Vagina (tissue), 2 donors: ENCODE measurements at regions not wholly inside any gene's neighbourhood (a gene's known extent, or its start where the extent isn't known, plus 50 kb on each side); places are given as distances from the start of the nearest gene placed in this dataset.

ENCODE experiments used
- DNase-seq, 2 donors: peaks; one replicate each; pipeline ENCODE4 v3.0.0-alpha.2; 2017; ENCODE audit errors: extremely low spot score in 2 of 2
- H3K27ac ChIP-seq: fragments of 200-600 bp; sonication (generic); one replicate; pipeline ENCODE4 v1.5.1; 2019
- H3K27me3 ChIP-seq: fragments of 200-600 bp; sonication (generic); one replicate; pipeline ENCODE4 v1.5.1; 2019
- H3K36me3 ChIP-seq, 2 donors: fragments of 200-600 bp; sonication (generic); one replicate each; pipeline ENCODE4 v1.5.1; 2017 to 2019
- H3K4me1 ChIP-seq: fragments of 200-600 bp; sonication (generic); one replicate; pipeline ENCODE4 v1.5.1; 2019
- H3K4me3 ChIP-seq, 2 donors: fragments of 200-600 bp; sonication (generic); 1 replicate in 1 of 2; 2 replicates in 1 of 2; pipeline ENCODE4 v1.5.1; 2016 to 2019
- H3K9me3 ChIP-seq: fragments of 200-600 bp; sonication (generic); one replicate; pipeline ENCODE4 v1.5.1; 2019
- CTCF ChIP-seq, 3 experiments: fragments of 450-650 bp in 2 of 3; fragments of 200-600 bp in 1 of 3; sonication (generic) in 1 of 3; IDR thresholded peaks; one replicate each; pipeline ENCODE4 v1.5.1; 2017 to 2019; ENCODE audit warnings: antibody characterized with exemption in 3 of 3, mild to moderate bottlenecking in 2 of 3, moderate library complexity in 2 of 3
- POLR2A ChIP-seq, 2 donors: fragments of 450-650 bp; IDR thresholded peaks; one replicate each; pipeline ENCODE4 v1.6.1; 2017; ENCODE audit warnings: antibody characterized with exemption in 2 of 2, mild to moderate bottlenecking in 2 of 2, moderate library complexity in 2 of 2
- POLR2AphosphoS5 ChIP-seq, 2 donors: sonication (generic); formaldehyde crosslinking; IDR thresholded peaks; one replicate each; pipeline ENCODE4 v1.9.0; 2017; ENCODE audit warnings: antibody characterized with exemption in 2 of 2, mild to moderate bottlenecking in 2 of 2, low read depth in 1 of 2; ENCODE audit not compliant: insufficient read depth in 1 of 2
- intact Hi-C: fragments of 100-400 bp; cut with DNase I; formaldehyde crosslinking; loops from one replicate; pipeline ENCODE4 v1.15.1; 2023

DNA sequence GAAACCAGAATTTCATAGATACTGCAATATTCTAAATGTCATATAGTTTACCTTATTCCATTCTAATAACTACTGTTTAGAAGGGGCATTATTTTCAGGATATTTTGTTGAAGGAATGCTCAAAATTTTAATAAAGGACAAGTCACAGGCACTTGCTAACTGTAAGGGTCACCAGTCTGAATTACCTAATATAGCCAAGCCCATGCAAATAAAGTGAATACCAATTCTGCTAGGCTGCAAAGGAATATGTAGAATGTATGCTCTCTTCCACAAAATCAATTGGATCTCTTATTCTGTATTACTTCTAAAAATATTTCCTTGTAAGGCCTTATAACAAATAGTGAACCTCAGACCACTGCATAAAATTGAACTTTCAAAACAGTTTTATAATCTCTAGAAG is 52.3 kb upstream of the FAT4 start:
- Histone ChIP-seq H3K27me3 (no peaks in the 10 kb centered on the region), H3K4me3 (no peak overlapping the region), H3K27ac (no peak overlapping the region), H3K9me3 (no peaks in the 10 kb centered on the region), H3K4me1 (no peaks in the 10 kb centered on the region), H3K36me3 (no peaks in the 10 kb centered on the region)
- intact Hi-C loops = no loop called here
- no peak for DNase-seq
- TF ChIP-seq CTCF (IDR thresholded peaks at IDR 0.05) = no peak
- TF ChIP-seq POLR2A (IDR thresholded peaks at IDR 0.05) = no peak
- no peak for TF ChIP-seq POLR2AphosphoS5 (IDR thresholded peaks at IDR 0.05; ENCODE audit: insufficient read depth in 1 of 2, low read depth in 1 of 2)

- Histone ChIP-seq H3K4me1 (no peaks in the 10 kb centered on the region), H3K4me3 (no peak overlapping the region), H3K36me3 (no peaks in the 10 kb centered on the region), H3K9me3 (no peaks in the 10 kb centered on the region), H3K27me3 (no peaks in the 10 kb centered on the region), H3K27ac (no peak overlapping the region)
- intact Hi-C loops = no loop called here
- TF ChIP-seq POLR2A (IDR thresholded peaks at IDR 0.05) = no peak
- no peak for TF ChIP-seq POLR2AphosphoS5 (IDR thresholded peaks at IDR 0.05; ENCODE audit: insufficient read depth in 1 of 2, low read depth in 1 of 2)
- DNase-seq = no peak
Measured at GRCh38 chr4:125262079-125262478, 52.7 kb upstream of the FAT4 start.

GRCh38 chr4:125254106-125254505 is 60.6 kb upstream of the FAT4 start:
- DNase-seq = no peak
- Histone ChIP-seq H3K9me3 (no peaks in the 10 kb centered on the region), H3K4me1 (no peaks in the 10 kb centered on the region), H3K27ac (no peak overlapping the region), H3K4me3 (no peak overlapping the region), H3K36me3 (no peaks in the 10 kb centered on the region), H3K27me3 (no peaks in the 10 kb centered on the region)
- no peak for TF ChIP-seq CTCF (IDR thresholded peaks at IDR 0.05)
- TF ChIP-seq POLR2A (IDR thresholded peaks at IDR 0.05) = no peak
- TF ChIP-seq POLR2AphosphoS5 (IDR thresholded peaks at IDR 0.05; ENCODE audit: insufficient read depth in 1 of 2, low read depth in 1 of 2) = no peak
- intact Hi-C loops = no loop called here

DNA sequence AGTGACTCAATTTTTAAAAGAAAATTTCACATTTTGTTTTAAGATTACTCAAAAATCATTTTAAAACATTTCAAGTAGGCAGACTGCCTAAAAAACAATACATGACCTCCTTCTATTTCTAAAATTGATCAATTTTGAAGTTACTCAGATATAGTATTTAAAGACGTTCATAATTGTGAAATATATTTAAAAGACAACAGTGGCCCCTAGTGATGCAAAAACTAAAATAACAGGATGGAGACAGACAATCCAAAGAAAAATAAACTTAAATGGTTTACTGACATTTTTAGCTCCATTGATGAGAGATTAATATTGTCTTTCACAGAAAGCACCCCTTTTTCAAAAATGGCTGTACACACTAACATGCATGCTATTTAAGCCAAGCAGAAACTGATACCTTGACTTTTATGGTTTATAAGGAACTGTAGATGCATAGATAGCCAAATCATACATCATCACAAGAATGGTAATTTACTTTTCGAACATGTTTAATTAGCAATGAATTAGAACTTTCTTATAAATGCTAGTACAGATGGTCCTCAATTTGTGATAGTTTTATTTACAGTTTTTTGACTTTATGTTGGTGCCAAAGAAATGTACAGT is 69.8 kb upstream of the FAT4 start:
- intact Hi-C loops = loop anchor here (10.0 kb wide), 1 partner anchor 910 kb away; no protein-coding TSS in a partner anchor

GRCh38 chr4:125243789-125244397 is 70.9 kb upstream of the FAT4 start:
- DNase-seq = no peak
- intact Hi-C loops = loop anchor here (10.0 kb wide), 1 partner anchor 909 kb away; no protein-coding TSS in a partner anchor
- H3K4me1 ChIP-seq = no peaks in the 10 kb centered on the region
- no peaks in the 10 kb centered on the region for H3K9me3 ChIP-seq
- H3K36me3 ChIP-seq = no peaks in the 10 kb centered on the region
- H3K27ac ChIP-seq = no peak overlapping the region
- no peak overlapping the region for H3K4me3 ChIP-seq
- TF ChIP-seq POLR2A (IDR thresholded peaks at IDR 0.05) (no peak), POLR2AphosphoS5 (IDR thresholded peaks at IDR 0.05; ENCODE audit: insufficient read depth in 1 of 2, low read depth in 1 of 2) (no peak), CTCF (IDR thresholded peaks at IDR 0.05) (no peak)
- H3K27me3 ChIP-seq = no peaks in the 10 kb centered on the region

More for the DNA sequence above, 69.8 kb upstream of the FAT4 start:
- Histone ChIP-seq H3K27ac (no peak overlapping the region), H3K36me3 (no peaks in the 10 kb centered on the region), H3K4me1 (no peaks in the 10 kb centered on the region), H3K27me3 (no peaks in the 10 kb centered on the region), H3K4me3 (no peak overlapping the region), H3K9me3 (no peaks in the 10 kb centered on the region)
- TF ChIP-seq CTCF (IDR thresholded peaks at IDR 0.05) (no peak), POLR2A (IDR thresholded peaks at IDR 0.05) (no peak), POLR2AphosphoS5 (IDR thresholded peaks at IDR 0.05; ENCODE audit: insufficient read depth in 1 of 2, low read depth in 1 of 2) (no peak)
- DNase-seq = no peak
